NCI-H1105 treated with DMSO at 0.1 percent for 48 hours (cell line): ENCODE measurements at regions not wholly inside any gene's neighbourhood (a gene's known extent, or its start where the extent isn't known, plus 50 kb on each side); places are given as distances from the start of the nearest gene placed in this dataset.
"Not testable (repeated sequence)": the region's sequence is repeated elsewhere in the genome, so short reads cannot be mapped to it uniquely, and the experiment has no call there.

Source experiments
- DNase-seq: peaks from one replicate; lab custom pipeline; 2025; lab: John Stamatoyannopoulos, UW

DNA sequence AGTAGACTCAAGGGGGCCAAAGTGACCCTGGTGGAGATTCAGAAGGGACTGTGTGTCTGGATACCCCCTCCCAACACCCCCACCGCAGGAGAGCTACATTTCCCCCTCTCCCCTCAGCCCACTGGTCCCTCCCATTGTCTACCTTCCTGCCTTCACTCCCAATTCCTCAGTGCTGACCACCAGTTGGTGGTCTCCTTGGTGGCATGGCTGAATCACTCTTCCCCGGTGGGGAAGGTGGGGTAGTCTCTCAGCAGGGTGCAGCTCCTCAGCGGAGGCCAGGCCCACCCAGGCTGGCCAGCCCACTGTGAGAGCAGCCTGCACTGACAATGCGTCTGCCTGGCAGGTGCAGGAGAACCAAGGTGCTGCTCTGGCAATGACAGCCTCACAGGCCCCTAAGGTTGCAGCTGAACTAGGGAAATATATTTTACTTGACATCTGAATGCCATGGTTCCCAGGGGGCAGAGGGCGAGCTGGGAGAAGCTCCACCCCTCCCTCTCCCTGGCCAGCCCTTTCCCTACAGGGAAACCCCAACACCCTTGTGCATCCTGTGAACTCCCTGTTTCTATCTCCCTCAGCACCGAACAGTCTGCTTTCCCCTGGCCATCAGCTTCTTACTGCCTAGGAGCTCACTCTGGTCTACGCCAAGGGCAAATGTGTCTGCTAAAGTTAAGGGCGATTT lies 62.6 kb upstream of the PAX8 start:
- no peak for DNase-seq

DNA sequence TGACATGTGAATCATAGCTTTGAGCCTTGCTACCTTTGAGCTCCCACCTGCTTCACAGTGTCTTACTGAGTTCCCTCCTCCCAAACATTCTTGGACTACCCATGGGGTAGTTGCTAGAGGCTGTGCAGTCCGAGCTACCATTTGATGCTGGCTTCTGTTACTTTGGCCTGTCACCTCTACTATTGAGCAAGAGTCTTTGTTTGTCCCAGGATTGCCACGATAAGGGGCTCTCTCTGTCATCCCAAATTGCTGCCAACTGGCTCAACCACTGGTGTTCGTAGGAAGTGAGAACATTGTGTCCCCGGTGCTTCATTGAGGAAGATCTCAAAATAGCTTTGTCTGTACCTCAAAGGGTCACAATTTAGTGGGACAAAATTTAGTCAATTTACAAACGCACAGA lies 59.1 kb upstream of the PAX8 start:
- no peak for DNase-seq

DNA sequence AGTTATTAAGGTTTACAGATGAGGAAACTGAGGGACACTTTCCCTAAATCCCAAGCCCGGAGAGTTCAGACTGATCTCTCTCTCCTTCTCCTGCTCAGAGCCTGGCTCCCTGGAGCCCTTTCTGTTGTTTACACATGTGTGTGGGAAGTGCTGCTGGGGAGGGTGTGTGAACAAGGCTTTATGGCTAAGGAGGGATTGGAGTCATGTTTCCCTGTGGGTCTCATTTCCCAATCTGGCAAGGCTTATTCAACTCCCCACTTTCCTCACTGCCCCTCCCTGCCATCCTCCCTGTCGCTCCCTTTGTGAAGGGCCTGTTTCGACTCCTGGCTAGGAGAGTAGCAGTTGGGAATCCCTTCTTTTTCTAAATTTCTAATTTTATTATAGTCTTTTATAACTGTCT lies 57.3 kb upstream of the PAX8 start:
- not testable (repeated sequence) for DNase-seq

DNA sequence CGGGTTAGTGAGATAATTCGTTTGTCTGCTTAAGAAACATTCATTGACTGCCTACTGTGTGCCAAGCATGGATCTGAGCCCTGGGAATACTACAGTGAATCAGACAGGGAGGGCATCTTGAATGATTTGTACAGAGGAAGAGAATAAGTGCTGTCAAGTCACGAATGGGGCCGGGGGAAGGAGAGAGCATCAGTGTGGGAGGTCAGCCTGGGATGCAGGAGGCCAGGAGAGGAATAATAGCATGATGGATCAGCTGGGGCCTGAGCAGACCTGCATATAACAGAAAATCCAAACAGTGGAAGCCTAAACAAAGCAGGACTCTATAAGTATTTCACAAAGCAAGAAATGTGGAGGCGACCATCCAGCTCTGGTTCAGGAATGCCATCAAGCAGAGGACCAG lies 55.4 kb upstream of the PAX8 start:
- no peak for DNase-seq

DNA sequence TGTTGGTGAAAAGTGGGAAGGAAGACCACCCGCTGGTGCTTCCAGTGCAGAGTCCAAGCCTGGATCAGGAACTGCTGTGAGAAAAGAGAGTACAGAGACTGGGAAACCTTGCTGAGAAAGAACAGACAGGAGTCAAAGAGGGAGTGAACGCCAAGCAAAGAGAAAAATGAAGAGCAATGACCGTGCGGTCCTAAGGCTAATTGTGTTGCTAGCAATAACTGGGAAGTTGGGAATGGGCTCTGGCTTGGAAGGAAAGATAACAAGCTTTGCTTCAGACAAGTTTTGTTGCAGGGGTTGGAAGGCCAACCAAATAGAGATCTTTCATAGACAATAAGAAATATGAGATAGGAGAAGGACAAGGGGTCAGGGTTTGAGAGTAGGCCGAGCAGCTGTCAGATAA lies 55.0 kb upstream of the PAX8 start:
- DNase-seq = not testable (repeated sequence)

DNA sequence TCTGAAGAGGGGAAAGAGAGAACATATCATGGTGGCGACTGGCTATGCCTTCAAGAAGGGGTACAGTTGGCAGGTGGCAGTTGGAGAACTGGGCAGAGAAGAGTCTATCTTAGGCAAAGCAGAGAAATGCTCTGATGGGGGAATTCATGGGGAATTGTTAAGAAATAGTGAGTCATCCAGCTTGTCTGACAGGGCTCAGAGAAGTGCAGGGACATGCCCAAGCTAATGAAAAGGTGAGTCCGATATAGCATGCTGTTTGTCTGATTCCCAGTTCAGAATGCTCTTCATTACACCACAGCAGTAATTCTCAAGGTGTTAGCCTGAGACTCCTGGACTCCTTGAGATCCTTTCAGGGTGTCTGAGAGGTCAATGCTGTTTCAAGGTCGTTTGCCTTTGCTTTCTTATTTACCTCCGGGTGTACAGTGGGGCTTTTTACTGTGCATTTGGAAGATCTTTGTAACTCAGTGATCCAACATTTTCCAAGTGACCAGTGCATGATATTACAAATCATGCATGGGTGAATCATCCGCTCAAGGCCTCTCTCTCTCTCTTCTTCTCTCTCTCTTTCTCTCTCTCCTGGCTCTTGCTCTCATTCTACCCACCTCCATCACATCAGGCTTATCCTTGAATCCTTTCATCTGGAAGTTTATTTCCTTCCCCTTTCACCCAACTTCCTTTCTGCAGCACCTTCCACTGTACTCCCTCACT lies 51.5 kb upstream of the PAX8 start:
- not testable (repeated sequence) for DNase-seq

DNA sequence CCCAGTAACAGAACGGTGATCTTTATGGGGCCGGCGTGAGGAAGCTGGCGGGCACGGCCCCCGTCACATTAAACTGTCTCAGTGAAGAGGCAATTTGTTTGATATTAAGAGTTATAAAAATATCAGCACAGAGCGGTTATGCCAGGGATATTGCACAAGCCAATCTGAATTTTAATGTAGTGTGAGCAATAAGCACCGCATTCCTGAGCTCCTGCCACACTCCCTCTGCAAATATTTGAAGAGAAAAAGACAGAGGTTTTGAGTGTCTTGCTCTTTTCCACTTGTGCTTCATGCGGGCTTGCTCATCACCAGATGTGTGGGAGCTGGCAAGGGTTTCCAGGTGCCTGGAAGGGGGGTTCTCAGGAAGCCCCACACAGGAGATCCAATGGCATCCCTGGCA lies 50.3 kb upstream of the PAX8 start:
- not testable (repeated sequence) for DNase-seq

DNA sequence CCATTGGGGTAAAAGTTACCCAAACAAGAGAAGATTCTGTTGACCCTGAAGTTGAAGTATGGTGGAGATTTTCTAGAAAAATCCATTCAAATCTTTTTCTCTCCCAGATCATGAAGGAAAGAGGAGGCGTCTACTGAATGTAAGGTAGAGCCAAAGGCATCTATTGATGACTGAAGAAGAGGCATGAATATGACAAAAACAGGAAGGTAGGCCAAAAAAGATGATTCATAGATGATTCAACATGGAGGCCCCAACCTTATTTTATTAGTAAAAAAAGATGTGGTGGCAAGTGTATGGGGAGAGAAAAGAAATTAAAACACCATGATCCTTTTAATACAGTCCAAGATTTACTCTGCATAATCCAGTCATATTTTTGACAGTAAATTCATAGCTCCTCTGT lies 49.9 kb upstream of the PAX8 start:
- DNase-seq = not testable (repeated sequence)
